UCSD-AML1 (cell line): ENCODE measurements at regions not wholly inside any gene's neighbourhood (a gene's known extent, or its start where the extent isn't known, plus 50 kb on each side); places are given as distances from the start of the nearest gene placed in this dataset.

Experiments
- DNase-seq: peaks from one replicate; lab custom pipeline; 2025; ENCODE audit not compliant: unreplicated experiment; lab: John Stamatoyannopoulos, UW

DNA sequence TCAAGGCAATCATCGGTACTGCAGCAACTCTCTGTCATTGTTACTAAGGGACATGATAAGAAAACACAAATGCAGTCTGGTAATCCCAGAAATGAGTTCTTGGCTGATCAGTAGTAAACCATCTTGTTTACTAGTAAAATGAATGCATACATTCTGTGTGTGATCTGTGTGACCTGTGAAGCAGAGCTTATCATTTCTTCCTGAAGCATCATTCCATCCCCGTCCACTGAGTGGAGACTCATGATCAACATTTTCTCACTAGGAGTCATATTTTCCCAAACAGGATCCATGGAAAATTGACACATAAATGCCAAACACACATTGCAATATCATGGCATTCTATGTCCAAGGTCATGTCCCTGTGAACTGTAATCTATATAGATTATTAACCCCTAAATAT lies 226.1 kb downstream of the ANKRD50 start:
- DNase-seq, result no peak

DNA sequence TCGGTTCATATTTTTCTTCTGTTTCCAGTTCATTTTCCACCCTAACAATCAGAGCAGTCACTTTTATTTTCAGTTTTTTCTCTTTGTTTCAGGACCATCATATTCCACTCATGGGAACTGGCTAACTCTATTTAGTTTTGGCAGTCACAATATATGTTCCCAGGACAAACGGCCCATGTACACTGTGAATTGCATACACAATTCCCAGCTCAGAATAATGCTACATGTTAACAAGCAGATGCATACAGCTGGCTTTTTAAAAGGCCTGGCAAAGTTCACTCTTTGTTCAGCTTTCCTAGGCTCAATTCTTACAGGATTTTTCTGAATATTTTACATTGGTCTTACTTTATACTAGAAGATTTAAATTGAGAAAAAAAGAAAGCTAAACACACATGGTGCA lies 224.9 kb downstream of the ANKRD50 start:
- DNase-seq, result no peak

DNA sequence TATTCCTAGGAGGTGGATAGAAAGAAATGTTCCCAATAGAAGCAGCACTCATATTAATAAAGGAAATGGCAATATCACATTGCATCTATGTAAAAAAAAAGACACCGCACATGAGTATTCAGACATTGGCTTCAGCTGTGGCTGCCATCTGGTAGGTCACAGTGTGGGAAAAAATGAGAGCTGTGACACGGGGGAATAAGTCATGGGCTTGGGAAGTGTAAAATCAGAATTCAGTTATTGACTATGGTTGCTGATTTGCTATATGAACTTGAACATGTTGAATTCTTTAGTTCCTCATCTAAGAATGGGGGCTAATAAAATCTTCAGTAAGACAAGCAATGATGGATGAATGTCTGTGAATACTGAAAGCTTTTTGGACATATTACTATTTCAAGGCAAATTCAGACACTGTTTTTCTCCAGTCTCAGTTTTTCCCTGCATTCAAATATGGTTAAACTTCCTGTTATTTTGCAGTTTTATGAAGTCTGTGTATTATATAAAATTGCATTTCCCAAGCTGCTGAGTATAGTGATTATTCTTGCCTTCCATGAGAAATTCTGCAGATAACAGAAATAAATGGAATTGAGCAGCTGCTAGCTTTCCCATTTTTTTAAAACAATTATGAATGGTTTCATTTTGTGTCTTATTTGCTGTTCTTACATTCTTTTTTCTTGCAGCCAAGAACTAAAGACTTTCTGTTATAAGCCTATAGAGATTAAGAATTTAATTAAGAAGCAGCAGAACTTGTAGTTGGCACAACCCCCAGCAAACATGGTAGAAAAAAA lies 221.0 kb downstream of the ANKRD50 start:
- no peak for DNase-seq

DNA sequence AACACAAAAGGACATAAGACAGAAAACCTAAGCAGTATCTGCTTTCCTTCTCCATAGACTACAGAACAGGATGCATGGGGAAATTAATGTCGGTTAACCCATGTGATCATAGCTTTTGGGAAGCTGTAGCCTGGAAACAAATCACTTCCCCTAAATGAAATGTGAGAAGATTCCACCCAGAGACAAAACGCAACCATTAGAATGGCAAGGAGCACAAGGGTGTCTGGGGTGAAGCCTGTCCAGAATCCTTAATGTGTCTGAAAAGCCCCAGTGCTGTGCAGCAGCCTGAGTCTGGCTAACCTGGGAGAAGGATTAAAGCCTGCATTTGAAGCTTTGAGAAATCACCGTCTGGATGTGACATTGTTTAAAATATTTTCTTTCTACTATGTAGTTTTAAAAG lies 213.3 kb downstream of the ANKRD50 start:
- no peak for DNase-seq

- DNase-seq, result no peak
These were observed 211.0 kb downstream of the ANKRD50 start for GRCh38 chr4:124501576-124501975.

GRCh38 chr4:124504431-124504830 lies 208.1 kb downstream of the ANKRD50 start:
- no peak for DNase-seq

DNA sequence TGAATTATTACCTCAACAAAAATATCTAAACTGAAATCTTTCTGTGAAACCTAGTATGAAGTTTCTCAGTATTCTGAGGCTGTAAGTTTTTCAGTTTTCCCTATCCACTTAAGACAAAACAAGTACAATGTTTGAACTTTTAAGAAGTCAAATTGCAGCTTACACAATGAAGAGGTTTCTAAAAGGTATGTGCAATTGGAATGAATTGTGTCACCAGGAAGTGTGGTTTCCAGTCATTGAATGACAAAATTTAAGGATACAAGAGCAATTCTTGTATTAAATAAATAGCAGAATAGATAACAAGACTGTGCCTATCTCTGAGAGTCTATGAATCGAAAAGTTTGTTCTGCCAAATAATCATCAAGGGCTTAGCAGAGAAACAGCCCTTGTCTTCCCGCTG lies 207.3 kb downstream of the ANKRD50 start:
- no peak for DNase-seq

- no peak for DNase-seq
These were observed 203.4 kb downstream of the ANKRD50 start for GRCh38 chr4:124509151-124509550.

DNA sequence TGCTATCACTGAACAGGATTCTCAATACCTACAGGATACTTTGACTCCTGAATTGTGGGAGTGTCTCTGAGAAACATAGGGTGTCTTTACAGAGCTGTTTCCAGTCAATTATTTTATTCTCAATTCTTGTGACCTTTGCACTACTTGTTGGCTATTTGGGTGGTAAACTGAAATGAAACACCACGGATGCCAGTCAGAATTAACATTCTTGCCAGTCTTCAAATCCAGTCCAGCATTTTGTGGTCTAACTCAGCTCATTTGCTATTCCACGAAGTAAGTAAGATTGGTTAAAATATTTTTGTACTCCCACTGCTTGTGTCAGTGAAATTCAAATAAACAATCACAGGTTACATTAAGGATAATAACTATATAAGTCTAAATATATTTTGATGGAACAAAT lies 197.9 kb downstream of the ANKRD50 start:
- no peak for DNase-seq

DNA sequence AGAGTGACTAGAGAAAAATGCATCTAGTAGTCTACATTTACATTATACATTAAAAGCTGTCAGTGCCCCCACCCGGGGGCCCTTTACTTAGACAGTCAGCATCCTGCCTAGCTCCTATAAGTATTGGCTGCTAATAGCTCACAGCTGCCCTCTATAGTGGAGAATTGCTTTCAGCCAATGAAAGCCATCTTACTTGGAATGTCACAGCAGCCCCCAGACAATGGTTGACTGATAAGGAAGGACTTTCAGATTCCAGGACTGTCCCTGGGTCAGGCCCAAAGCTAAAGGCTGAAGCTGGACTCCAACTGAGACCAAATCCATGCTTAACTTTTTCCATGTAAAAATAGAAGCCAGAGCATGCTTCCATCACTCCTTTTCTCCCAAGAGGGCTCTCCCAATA lies 196.9 kb downstream of the ANKRD50 start:
- no peak for DNase-seq

GRCh38 chr4:124519196-124519595 lies 193.3 kb downstream of the ANKRD50 start:
- DNase-seq, result no peak

DNA sequence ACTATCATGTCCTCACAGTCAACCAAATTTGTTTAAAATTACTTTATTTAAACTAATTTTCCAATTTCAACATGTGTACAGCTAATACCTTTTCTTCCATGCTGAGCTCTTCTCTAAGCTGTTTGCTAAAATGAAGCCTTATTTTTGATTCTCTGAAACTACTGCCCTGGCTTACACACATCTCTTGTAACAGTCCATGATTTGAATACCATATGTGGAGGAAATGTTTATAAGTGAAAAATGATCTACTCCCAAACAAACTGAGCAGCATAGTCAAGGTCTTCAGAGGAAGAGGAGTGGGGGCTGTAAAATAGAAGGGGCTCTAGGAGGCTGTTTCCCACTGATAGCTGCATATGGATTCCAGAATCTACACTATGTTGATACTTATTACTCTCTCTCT lies 188.7 kb downstream of the ANKRD50 start:
- no peak for DNase-seq

GRCh38 chr4:124525524-124525923 lies 187.0 kb downstream of the ANKRD50 start:
- no peak for DNase-seq

DNA sequence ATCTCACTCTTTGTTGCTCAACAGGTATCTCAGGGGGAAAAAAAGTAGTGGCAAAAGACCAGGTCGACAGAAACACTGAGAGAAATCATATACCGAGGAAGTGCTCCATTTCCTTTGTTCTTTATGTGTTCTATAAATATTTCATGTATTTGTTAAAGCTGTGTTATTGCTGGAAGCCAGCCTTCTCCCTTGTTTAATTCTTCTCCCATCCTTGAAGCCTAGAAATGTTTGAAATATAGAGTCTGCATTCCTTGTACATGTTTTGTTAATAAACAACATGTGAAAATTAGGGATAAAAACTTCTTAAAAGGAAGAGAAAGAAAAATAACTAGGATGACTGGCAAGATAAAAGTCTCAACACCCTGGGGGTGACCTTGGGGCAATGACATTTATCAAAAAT lies 186.2 kb downstream of the ANKRD50 start:
- no peak for DNase-seq

- DNase-seq, result no peak
These were observed 185.8 kb downstream of the ANKRD50 start for GRCh38 chr4:124526769-124527168.

GRCh38 chr4:124527364-124527763 lies 185.2 kb downstream of the ANKRD50 start:
- no peak for DNase-seq

- no peak for DNase-seq
These were observed 183.4 kb downstream of the ANKRD50 start for GRCh38 chr4:124529131-124529530.

- no peak for DNase-seq
These were observed 182.0 kb downstream of the ANKRD50 start for GRCh38 chr4:124530464-124531077.

DNA sequence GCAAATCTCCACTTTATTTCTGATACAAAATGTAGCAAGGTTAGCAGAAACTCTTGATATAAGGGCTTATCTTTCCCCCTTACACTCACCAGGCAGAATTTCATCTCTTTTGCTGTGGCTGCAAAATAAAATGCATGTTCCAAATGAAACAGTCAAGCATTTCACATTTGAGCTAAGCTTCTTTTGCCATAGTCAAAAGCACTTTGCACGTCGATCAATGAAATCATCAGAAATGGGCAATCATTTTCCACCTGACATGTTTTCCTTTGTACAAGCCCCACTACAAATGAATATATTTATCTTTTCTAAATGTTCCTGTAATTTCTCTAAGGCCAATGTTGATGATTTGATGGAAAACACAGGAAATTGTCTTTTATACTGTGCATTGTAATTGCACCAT lies 178.4 kb downstream of the ANKRD50 start:
- no peak for DNase-seq

- no peak for DNase-seq
These were observed 177.5 kb downstream of the ANKRD50 start for GRCh38 chr4:124535003-124535402.

DNA sequence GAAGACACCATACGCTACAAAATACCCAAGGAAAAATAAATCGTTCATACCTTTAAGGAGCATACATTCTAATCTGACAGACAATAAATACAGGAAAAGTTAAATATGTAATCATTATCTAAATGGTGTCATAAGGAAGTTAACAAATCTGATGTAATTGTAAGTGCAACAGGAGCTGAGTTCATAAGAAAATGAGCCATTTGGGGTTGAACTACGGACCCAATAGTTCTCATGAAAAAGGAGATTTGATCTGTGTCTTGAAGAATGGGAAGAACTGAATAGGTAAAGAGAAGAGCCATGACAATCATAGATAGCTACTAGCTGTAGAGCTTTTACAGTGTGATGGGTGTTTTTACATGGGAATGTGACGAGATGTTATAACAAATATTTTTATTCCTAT lies 175.6 kb downstream of the ANKRD50 start:
- no peak for DNase-seq

GRCh38 chr4:124537971-124538370 lies 174.6 kb downstream of the ANKRD50 start:
- no peak for DNase-seq

- DNase-seq, result no peak
These were observed 172.5 kb downstream of the ANKRD50 start for GRCh38 chr4:124540014-124540413.
